ENCODE measurements at regions not wholly inside any gene's neighbourhood (a gene's known extent, or its start where the extent isn't known, plus 50 kb on each side); places are given as distances from the start of the nearest gene placed in this dataset.
A peak's percentile ranks its signal among the peaks of the same experiment; 100 is the strongest.

- Histone ChIP-seq H3K27me3 (ENCODE audit: control insufficient read depth, insufficient read depth, low read length) (no peaks in the 10 kb centered on the region), H3K18ac (ENCODE audit: low read depth, low read length) (no peak overlapping the region), H3K79me1 (ENCODE audit: low read depth in 1 of 2, low read length in 2 of 2) (no peaks in the 10 kb centered on the region), H3K4me1 (ENCODE audit: control insufficient read depth, insufficient read depth, low read length) (peaks cover 4% of the 10 kb centered on the region), H4K5ac (ENCODE audit: low read depth, low read length) (no peak overlapping the region), H3K27ac (ENCODE audit: insufficient read depth, low read length) (no peak overlapping the region), H3K4me3 (ENCODE audit: insufficient read depth, low read depth, low read length) (no peak overlapping the region), H2AK5ac (ENCODE audit: low read depth, low read length) (no peak overlapping the region), H3K14ac (replicated peaks; ENCODE audit: low read depth, low read length) (no peak overlapping the region), H2BK5ac (ENCODE audit: low read depth, low read length, poor library complexity, severe bottlenecking) (no peak overlapping the region), H4K91ac (ENCODE audit: insufficient read depth, low read depth, low read length) (no peak overlapping the region), H2AFZ (replicated peaks; ENCODE audit: low read length, poor library complexity) (peak overlapping the region; percentile 43), H3K4ac (ENCODE audit: low read depth, low read length) (no peak overlapping the region), H2BK15ac (ENCODE audit: low read depth, low read length) (no peak overlapping the region), H3K9me3 (ENCODE audit: control insufficient read depth, insufficient read depth, low read length) (0 out of 2 replicates have a peak, but pooled peaks cover 2% of the 10 kb centered on the region), H3K9me1 (ENCODE audit: insufficient read depth, low read length) (no peaks in the 10 kb centered on the region), H2BK20ac (ENCODE audit: low read depth, low read length) (no peak overlapping the region), H4K20me1 (ENCODE audit: insufficient read depth, low read length) (no peaks in the 10 kb centered on the region), H3K9ac (ENCODE audit: low read depth, low read length) (no peak overlapping the region), H3K36me3 (ENCODE audit: control insufficient read depth, insufficient read depth, low read length) (no peaks in the 10 kb centered on the region), H2AK9ac (replicated peaks; ENCODE audit: low read depth, low read length, poor library complexity) (no peak overlapping the region), H3K4me2 (ENCODE audit: low read depth, low read length) (no peak overlapping the region), H2BK120ac (ENCODE audit: low read depth, low read length) (no peak overlapping the region), H3K23ac (ENCODE audit: low read depth, low read length) (no peak overlapping the region), H4K8ac (ENCODE audit: low read depth in 2 of 2, low read length in 2 of 2) (no peak overlapping the region), H3K56ac (ENCODE audit: extremely low read depth, insufficient read depth, low read length) (no peak overlapping the region)
- BruUV-seq (replicated peaks) = no TSS peak
- POLR2A ChIA-PET (ENCODE audit: unreplicated experiment) = no interaction called here
- 90% methylated on average over 1 of the region's 4 CpGs; no CpG with 5 or more reads in 1 of the 2 experiments for WGBS, 2 experiments (ENCODE audit: extremely low coverage in 2 of 2, insufficient read length in 1 of 2)
- DNase-seq (no peak), ATAC-seq (ENCODE audit: low read depth) (no peak)
- CTCF ChIA-PET = no interaction called here
- in situ Hi-C loops (cut with MboI; ENCODE audit: low sequenced_read_pairs) (no loop called here), dilution Hi-C loops (cut with HindIII; ENCODE audit: low sequenced_read_pairs, unreplicated experiment) (no loop called here), intact Hi-C loops (cut with micrococcal nuclease) (no loop called here)
- TF ChIP-seq RFX5 (IDR thresholded peaks at IDR 0.05; ENCODE audit: low read depth, low read length) (no peak), ELK1 (IDR thresholded peaks at IDR 0.05; ENCODE audit: borderline replicate concordance, low read depth, low read length) (no peak), MXI1 (IDR thresholded peaks at IDR 0.05; ENCODE audit: borderline replicate concordance, low read depth, low read length) (no peak), POLR2A (IDR thresholded peaks at IDR 0.05; ENCODE audit: low read depth, low read length) (no peak), MAFK (IDR thresholded peaks at IDR 0.05; ENCODE audit: low read depth, low read length) (no peak), CEBPB (IDR thresholded peaks at IDR 0.05; ENCODE audit: low read depth, low read length) (no peak), NFE2L2 (IDR thresholded peaks at IDR 0.05; ENCODE audit: low read depth, low read length) (no peak)
Observed at GRCh38 chr9:86669422-86669821, 277.9 kb downstream of the GAS1 start.
